Upper lobe of left lung (tissue), 6 donors: ENCODE measurements at regions not wholly inside any gene's neighbourhood (a gene's known extent, or its start where the extent isn't known, plus 50 kb on each side); places are given as distances from the start of the nearest gene placed in this dataset.

Source experiments
- ATAC-seq, 2 donors: fragments of 200-7000 bp; cut with Tn5 transposase; one replicate each; pipeline ENCODE4 v1.9.1; 2022; ENCODE audit warnings: mild to moderate bottlenecking in 2 of 2, moderate library complexity in 2 of 2; ENCODE audit not compliant: low FRiP score in 2 of 2
- DNase-seq, 2 donors: peaks; one replicate each; pipeline ENCODE4 v3.0.0-alpha.2; 2019 to 2020
- H3K27ac ChIP-seq, 4 donors: fragments of 200-600 bp; sonication (generic); one replicate each; pipeline ENCODE4 v1.5.1; 2016 to 2019
- H3K27me3 ChIP-seq, 4 donors: fragments of 200-600 bp; sonication (generic); one replicate each; pipeline ENCODE4 v1.5.1; 2017 to 2019
- H3K36me3 ChIP-seq, 4 donors: fragments of 200-600 bp; sonication (generic); one replicate each; pipeline ENCODE4 v1.5.1; 2016 to 2019
- H3K4me1 ChIP-seq, 4 donors: fragments of 200-600 bp; sonication (generic); one replicate each; pipeline ENCODE4 v1.5.1; 2018 to 2019
- H3K4me3 ChIP-seq, 4 donors: fragments of 200-600 bp; sonication (generic); one replicate each; pipeline ENCODE4 v1.5.1; 2017 to 2019; ENCODE audit warnings: mild to moderate bottlenecking in 2 of 4, moderate library complexity in 1 of 4
- H3K9me3 ChIP-seq, 4 donors: fragments of 200-600 bp; sonication (generic); one replicate each; pipeline ENCODE4 v1.5.1; 2018 to 2019
- CTCF ChIP-seq, 6 experiments: fragments of 450-650 bp in 4 of 6; fragments of 200-600 bp in 2 of 6; sonication (generic) in 2 of 6; IDR thresholded peaks; one replicate each; pipeline ENCODE4 v1.5.1; 2016 to 2019; ENCODE audit warnings: antibody characterized with exemption in 6 of 6
- EP300 ChIP-seq, 4 donors: sonication (generic); formaldehyde crosslinking; IDR thresholded peaks; one replicate each; pipeline ENCODE4 v1.5.1; 2017; ENCODE audit warnings: antibody characterized with exemption in 4 of 4, control low read depth in 2 of 4
- POLR2A ChIP-seq, 4 donors: fragments of 450-650 bp; IDR thresholded peaks; one replicate each; pipeline ENCODE4 v1.5.1; 2016 to 2017; ENCODE audit warnings: antibody characterized with exemption in 4 of 4, mild to moderate bottlenecking in 2 of 4
- POLR2AphosphoS5 ChIP-seq, 2 donors: sonication (generic); formaldehyde crosslinking; IDR thresholded peaks; one replicate each; pipeline ENCODE4 v1.5.1; 2017; ENCODE audit warnings: antibody characterized with exemption in 2 of 2
- WGBS, 2 donors: methylation state at CpG; one replicate each; pipeline ENCODE4 v1.1.5; 2017 to 2018; 5-methylcytosine and 5-hydroxymethylcytosine counted together
- donor health status: DM: no; HTN: no; CAD: no; lungs with moderate emphysema.
- donor health status: DM: no; HTN: yes; CAD: no; lungs with severe emphysema.

DNA sequence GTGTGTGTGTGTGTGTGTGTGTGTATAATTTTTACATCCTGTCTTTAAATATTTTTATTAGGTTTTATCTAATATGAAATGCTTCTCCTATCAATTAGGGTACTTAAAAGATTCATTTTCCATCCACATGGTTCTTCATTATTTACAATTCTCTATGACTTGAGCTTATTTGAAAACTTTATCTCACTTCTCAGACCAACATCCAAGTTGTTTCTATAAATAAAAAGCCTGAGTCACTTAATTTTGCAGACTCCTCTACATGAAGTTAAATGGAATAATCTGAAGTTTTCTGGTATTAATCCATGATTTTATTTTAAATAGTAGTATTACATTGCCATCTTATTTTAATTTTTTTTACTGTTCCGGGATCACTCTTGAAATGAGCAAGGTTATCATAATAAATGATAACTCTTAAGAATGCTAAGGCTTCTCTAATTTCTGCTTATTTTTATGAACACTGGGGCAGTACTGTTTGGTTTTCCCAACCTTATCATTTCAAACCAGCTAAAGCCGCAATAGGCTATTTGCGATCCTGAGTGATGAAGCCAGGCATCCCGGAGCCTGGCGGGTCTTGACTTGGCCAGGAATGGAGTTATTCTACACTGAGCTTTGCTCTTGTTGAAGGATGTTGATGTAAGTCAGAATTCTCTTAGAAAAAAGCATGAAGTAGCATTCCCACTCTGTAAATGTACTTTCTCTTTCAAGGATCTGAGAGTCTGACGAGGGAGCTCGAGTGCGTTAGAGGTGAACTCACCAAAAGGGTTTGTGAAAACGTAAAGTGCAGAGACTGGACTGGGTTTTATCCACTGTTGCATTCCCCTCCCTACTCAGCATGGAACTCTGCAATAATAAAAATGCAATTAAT, 220.2 kb upstream of the LRTM1 start:
- no peaks in the 10 kb centered on the region for H3K9me3 ChIP-seq
- ATAC-seq (no peak), DNase-seq (no peak)
- no peaks in the 10 kb centered on the region for H3K27me3 ChIP-seq
- no peaks in the 10 kb centered on the region for H3K36me3 ChIP-seq
- WGBS, 2 donors = 59 to 61% methylated on average over 9 of the region's 9 CpGs
- no peaks in the 10 kb centered on the region for H3K4me1 ChIP-seq
- no peak for TF ChIP-seq CTCF (IDR thresholded peaks at IDR 0.05)
- no peak for TF ChIP-seq POLR2A (IDR thresholded peaks at IDR 0.05)
- no peak for TF ChIP-seq POLR2AphosphoS5 (IDR thresholded peaks at IDR 0.05)
- no peak for TF ChIP-seq EP300 (IDR thresholded peaks at IDR 0.05)
- H3K27ac ChIP-seq = no peak overlapping the region
- no peak overlapping the region for H3K4me3 ChIP-seq

GRCh38 chr3:55147406-55147805, 219.5 kb upstream of the LRTM1 start:
- ATAC-seq = no peak
- no peaks in the 10 kb centered on the region for H3K4me1 ChIP-seq
- no peak for DNase-seq
- TF ChIP-seq POLR2A (IDR thresholded peaks at IDR 0.05) = no peak
- no peak for TF ChIP-seq CTCF (IDR thresholded peaks at IDR 0.05)
- TF ChIP-seq POLR2AphosphoS5 (IDR thresholded peaks at IDR 0.05) = no peak
- no peak for TF ChIP-seq EP300 (IDR thresholded peaks at IDR 0.05)
- WGBS, 2 donors = 67 to 90% methylated on average over 3 of the region's 3 CpGs
- no peaks in the 10 kb centered on the region for H3K9me3 ChIP-seq
- no peaks in the 10 kb centered on the region for H3K27me3 ChIP-seq
- H3K4me3 ChIP-seq = no peak overlapping the region
- no peak overlapping the region for H3K27ac ChIP-seq
- no peaks in the 10 kb centered on the region for H3K36me3 ChIP-seq

- no peaks in the 10 kb centered on the region for H3K27me3 ChIP-seq
- no peak for TF ChIP-seq CTCF (IDR thresholded peaks at IDR 0.05)
- no peak for TF ChIP-seq EP300 (IDR thresholded peaks at IDR 0.05)
- no peak for TF ChIP-seq POLR2AphosphoS5 (IDR thresholded peaks at IDR 0.05)
- TF ChIP-seq POLR2A (IDR thresholded peaks at IDR 0.05) = no peak
- H3K4me1 ChIP-seq = no peaks in the 10 kb centered on the region
- DNase-seq (no peak), ATAC-seq (no peak)
- no peak overlapping the region for H3K4me3 ChIP-seq
- H3K27ac ChIP-seq = no peak overlapping the region
- H3K36me3 ChIP-seq = no peaks in the 10 kb centered on the region
- WGBS, 2 donors = 60 to 64% methylated on average over 4 of the region's 4 CpGs
- H3K9me3 ChIP-seq = no peaks in the 10 kb centered on the region
Observed at GRCh38 chr3:55146216-55146615, 218.4 kb upstream of the LRTM1 start.

- Histone ChIP-seq H3K36me3 (no peaks in the 10 kb centered on the region), H3K27ac (no peak overlapping the region), H3K4me1 (no peaks in the 10 kb centered on the region), H3K27me3 (no peaks in the 10 kb centered on the region), H3K9me3 (no peaks in the 10 kb centered on the region), H3K4me3 (no peak overlapping the region)
- DNase-seq = no peak
- TF ChIP-seq POLR2A (IDR thresholded peaks at IDR 0.05) = no peak
- no peak for TF ChIP-seq EP300 (IDR thresholded peaks at IDR 0.05)
- TF ChIP-seq CTCF (IDR thresholded peaks at IDR 0.05) = no peak
- TF ChIP-seq POLR2AphosphoS5 (IDR thresholded peaks at IDR 0.05) = no peak
- peak in 1 of 2 donors; percentile 36 for ATAC-seq
- 71 to 79% methylated on average over 7 of the region's 7 CpGs for WGBS, 2 donors
Observed at GRCh38 chr3:55144015-55144673, 216.3 kb upstream of the LRTM1 start.
